SK-N-SH treated with all-trans-retinoic acid at 6 μM for 48 hours (cell line): ENCODE measurements at regions not wholly inside any gene's neighbourhood (a gene's known extent, or its start where the extent isn't known, plus 50 kb on each side); places are given as distances from the start of the nearest gene placed in this dataset.

Source experiments
- ARNTL ChIP-seq: fragments of 450-650 bp; formaldehyde crosslinking; IDR thresholded peaks from 2 replicates; pipeline ENCODE4 v1.5.0; 2020; ENCODE audit warnings: low read depth, mild to moderate bottlenecking, moderate library complexity, borderline replicate concordance
- BACH2 ChIP-seq: fragments of 250-450 bp; sonication (Bioruptor Pico); IDR thresholded peaks from 2 replicates; pipeline ENCODE4 v1.9.0; 2021; ENCODE audit warnings: mild to moderate bottlenecking, borderline replicate concordance
- CREB5 ChIP-seq: fragments of 250-450 bp; sonication (Bioruptor Pico); IDR thresholded peaks from 2 replicates; pipeline ENCODE4 v1.5.1; 2020; ENCODE audit warnings: low read depth, mild to moderate bottlenecking, moderate library complexity
- CSDC2 ChIP-seq: fragments of 250-450 bp; sonication (Bioruptor Pico); IDR thresholded peaks from 2 replicates; pipeline ENCODE4 v1.5.0; 2020; ENCODE audit warnings: mild to moderate bottlenecking, moderate library complexity
- GLIS3 ChIP-seq: fragments of 250-450 bp; sonication (Bioruptor Pico); IDR thresholded peaks from 2 replicates; pipeline ENCODE4 v1.5.0; 2020; ENCODE audit warnings: mild to moderate bottlenecking, moderate library complexity
- ISL1 ChIP-seq: fragments of 250-450 bp; sonication (Bioruptor Pico); IDR thresholded peaks from 2 replicates; pipeline ENCODE4 v2.1.2; 2022; ENCODE audit warnings: mild to moderate bottlenecking, moderate library complexity
- OSR1 ChIP-seq: fragments of 250-450 bp; sonication (Bioruptor Pico); IDR thresholded peaks from 2 replicates; pipeline ENCODE4 v1.8.0; 2022; ENCODE audit warnings: moderate library complexity, mild to moderate bottlenecking, inconsistent platforms
- PPARA ChIP-seq: fragments of 250-450 bp; sonication (Bioruptor Pico); IDR thresholded peaks from 2 replicates; pipeline ENCODE4 v1.5.0; 2020; ENCODE audit warnings: mild to moderate bottlenecking, borderline replicate concordance
- TCF4 ChIP-seq: fragments of 250-450 bp; sonication (Bioruptor Pico); IDR thresholded peaks from 2 replicates; pipeline ENCODE4 v1.8.0; 2021; ENCODE audit warnings: mild to moderate bottlenecking, moderate library complexity, borderline replicate concordance
- TOX ChIP-seq: fragments of 250-450 bp; sonication (Bioruptor Pico); IDR thresholded peaks from 2 replicates; pipeline ENCODE4 v1.8.0; 2021; ENCODE audit warnings: mild to moderate bottlenecking, moderate library complexity, borderline replicate concordance
- ZC3H10 ChIP-seq: fragments of 250-450 bp; sonication (Bioruptor Pico); IDR thresholded peaks from 2 replicates; pipeline ENCODE4 v1.5.1; 2021; ENCODE audit warnings: mild to moderate bottlenecking, moderate library complexity
- ZFP3 ChIP-seq: fragments of 250-450 bp; sonication (Bioruptor Pico); IDR thresholded peaks from 2 replicates; pipeline ENCODE4 v1.5.0; 2020; ENCODE audit warnings: mild to moderate bottlenecking, moderate library complexity
- ZNF70 ChIP-seq: fragments of 450-650 bp; formaldehyde crosslinking; IDR thresholded peaks from 2 replicates; pipeline ENCODE4 v1.5.0; 2020; ENCODE audit warnings: mild to moderate bottlenecking, moderate library complexity
- TF ChIP-seq, protein P1 (sequence below): fragments of 250-450 bp; sonication (Bioruptor Pico); IDR thresholded peaks from 2 replicates; pipeline ENCODE4 v1.5.1; 2021; ENCODE audit warnings: mild to moderate bottlenecking, moderate library complexity

DNA sequence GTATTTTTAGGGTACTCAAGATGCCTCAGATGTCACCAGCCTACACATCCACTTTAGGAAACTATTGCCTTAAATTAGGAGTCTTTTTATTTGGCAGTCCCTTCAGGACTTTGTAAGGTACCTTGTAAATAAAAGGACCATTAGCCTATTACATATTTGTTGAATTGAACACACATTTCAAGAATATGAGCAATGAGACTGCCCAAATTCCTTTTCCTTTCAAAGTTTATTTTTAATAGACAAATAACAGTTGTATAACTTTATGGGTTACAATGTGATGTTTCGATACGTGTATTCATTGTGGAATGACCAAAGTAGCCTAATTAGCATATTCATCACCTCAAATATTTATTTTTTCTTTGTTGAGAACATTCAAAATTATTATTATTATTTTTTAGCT lies 176.7 kb upstream of the PDZRN3 start:
- TF ChIP-seq CSDC2 (CRISPR knock-in tag) (no peak), ZC3H10 (no peak), CREB5 (no peak), PPARA (CRISPR knock-in tag) (no peak), TOX (no peak), ISL1 (CRISPR knock-in tag) (no peak), GLIS3 (CRISPR knock-in tag) (no peak), TCF4 (CRISPR knock-in tag) (no peak), ZNF70 (CRISPR knock-in tag) (no peak), OSR1 (CRISPR knock-in tag) (no peak), ARNTL (CRISPR knock-in tag) (no peak), ZFP3 (CRISPR knock-in tag) (no peak), BACH2 (CRISPR knock-in tag) (no peak)
- TF ChIP-seq, protein P1, sequence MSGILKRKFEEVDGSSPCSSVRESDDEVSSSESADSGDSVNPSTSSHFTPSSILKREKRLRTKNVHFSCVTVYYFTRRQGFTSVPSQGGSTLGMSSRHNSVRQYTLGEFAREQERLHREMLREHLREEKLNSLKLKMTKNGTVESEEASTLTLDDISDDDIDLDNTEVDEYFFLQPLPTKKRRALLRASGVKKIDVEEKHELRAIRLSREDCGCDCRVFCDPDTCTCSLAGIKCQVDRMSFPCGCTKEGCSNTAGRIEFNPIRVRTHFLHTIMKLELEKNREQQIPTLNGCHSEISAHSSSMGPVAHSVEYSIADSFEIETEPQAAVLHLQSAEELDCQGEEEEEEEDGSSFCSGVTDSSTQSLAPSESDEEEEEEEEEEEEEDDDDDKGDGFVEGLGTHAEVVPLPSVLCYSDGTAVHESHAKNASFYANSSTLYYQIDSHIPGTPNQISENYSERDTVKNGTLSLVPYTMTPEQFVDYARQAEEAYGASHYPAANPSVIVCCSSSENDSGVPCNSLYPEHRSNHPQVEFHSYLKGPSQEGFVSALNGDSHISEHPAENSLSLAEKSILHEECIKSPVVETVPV (CRISPR knock-in tag): no peak
